H1 (cell line): ENCODE measurements at regions not wholly inside any gene's neighbourhood (a gene's known extent, or its start where the extent isn't known, plus 50 kb on each side); places are given as distances from the start of the nearest gene placed in this dataset.

ENCODE experiments used
- CTCF ChIA-PET: fragments of 300-600 bp; sonication (Branson Sonifier 250); formaldehyde crosslinking; loops from one replicate; lab custom pipeline; 2021; ENCODE audit not compliant: partially characterized antibody; lab: Charles Lee
- POLR2A ChIA-PET: fragments of 300-600 bp; sonication (Branson Sonifier 250); formaldehyde crosslinking; loops from one replicate; lab custom pipeline; 2021; ENCODE audit warnings: inconsistent platforms; ENCODE audit not compliant: partially characterized antibody; lab: Charles Lee
- DNase-seq, 2 experiments: peaks; one replicate each; pipeline versions ENCODE4 v3.0.0 to v3.0.0-alpha.2; 2010 to 2022; ENCODE audit warnings: low spot score in 2 of 2, low read depth in 1 of 2, mixed read lengths in 1 of 2
- FAIRE-seq: peaks from 2 replicates; lab custom pipeline; 2011; peaks lifted over from hg19 to GRCh38; lab: Jason Lieb, UNC
- H2AFZ ChIP-seq: 2 replicates; pipeline ENCODE4 v1.8.1; 2012; ENCODE audit warnings: low read length, inconsistent platforms
- H2AK5ac ChIP-seq: 2 replicates; pipeline ENCODE4 v1.6.1; 2013; ENCODE audit warnings: low read depth, low read length
- H2BK120ac ChIP-seq: replicated peaks from 2 replicates; pipeline ENCODE3; 2013; ENCODE audit warnings: low read depth, low read length, inconsistent platforms
- H2BK12ac ChIP-seq: 2 replicates; pipeline ENCODE4 v1.6.1; 2013; ENCODE audit warnings: low read depth, low read length
- H2BK15ac ChIP-seq: 2 replicates; pipeline ENCODE4 v1.6.1; 2013; ENCODE audit warnings: low read length
- H2BK20ac ChIP-seq: 2 replicates; pipeline ENCODE4 v1.6.1; 2013; ENCODE audit warnings: low read length
- H2BK5ac ChIP-seq: 2 replicates; pipeline ENCODE4 v1.6.1; 2013; ENCODE audit warnings: low read depth, low read length
- H3K14ac ChIP-seq: 2 replicates; pipeline ENCODE4 v1.6.1; 2013; ENCODE audit warnings: inconsistent platforms; ENCODE audit not compliant: insufficient read length
- H3K18ac ChIP-seq: 2 replicates; pipeline ENCODE4 v1.6.1; 2013; ENCODE audit warnings: low read length; ENCODE audit errors: extremely low read depth
- H3K23ac ChIP-seq: 2 replicates; pipeline ENCODE4 v1.6.1; 2013; ENCODE audit warnings: inconsistent platforms; ENCODE audit not compliant: insufficient read length
- H3K23me2 ChIP-seq: 2 replicates; pipeline ENCODE4 v1.6.1; 2013; ENCODE audit warnings: low read depth, low read length
- H3K27ac ChIP-seq: 2 replicates; pipeline ENCODE4 v1.6.1; 2011; ENCODE audit warnings: low read depth, low read length, inconsistent platforms
- H3K27me3 ChIP-seq, 4 experiments: replicated peaks in 1 of 4; 1 replicate in 1 of 4; 2 replicates in 3 of 4; pipeline versions ENCODE4 v1.6.1 to v1.8.1; 2011 to 2013; ENCODE audit warnings: low read length in 3 of 4, mild to moderate bottlenecking in 3 of 4, inconsistent platforms in 2 of 4, mixed read lengths in 2 of 4, moderate library complexity in 1 of 4; ENCODE audit not compliant: control insufficient read depth in 3 of 4, insufficient read depth in 3 of 4; ENCODE audit errors: extremely low read depth in 1 of 4
- H3K36me3 ChIP-seq, 4 experiments: 2 replicates each; pipeline versions ENCODE4 v1.6.1 to v1.8.1; 2011 to 2013; ENCODE audit warnings: mild to moderate bottlenecking in 4 of 4, low read length in 3 of 4, moderate library complexity in 2 of 4, control low read depth in 1 of 4, inconsistent platforms in 1 of 4; ENCODE audit not compliant: insufficient read depth in 4 of 4, control insufficient read depth in 2 of 4
- H3K4ac ChIP-seq: replicated peaks from 2 replicates; pipeline ENCODE3; 2013; ENCODE audit warnings: low read length, low read depth, mixed read lengths, inconsistent platforms; ENCODE audit not compliant: insufficient read length
- H3K4me1 ChIP-seq, 4 experiments: replicated peaks in 1 of 4; 1 replicate in 1 of 4; 2 replicates in 3 of 4; pipeline versions ENCODE4 v1.6.1 to v1.8.1; 2011 to 2013; ENCODE audit warnings: low read length in 3 of 4, inconsistent platforms in 2 of 4, mixed read lengths in 1 of 4; ENCODE audit not compliant: insufficient read depth in 4 of 4, control insufficient read depth in 3 of 4
- H3K4me2 ChIP-seq, 2 experiments: 2 replicates each; pipeline versions ENCODE4 v1.6.1 to v1.8.1; 2011 to 2013; ENCODE audit warnings: low read depth in 2 of 2, low read length in 2 of 2, control low read depth in 1 of 2, inconsistent platforms in 1 of 2, mild to moderate bottlenecking in 1 of 2; ENCODE audit not compliant: insufficient read depth in 1 of 2
- H3K4me3 ChIP-seq, 4 experiments: fragments of 200-600, 300-600 bp in 1 of 4; sonication (generic), shearing (Covaris generic), sonication (Bioruptor Twin) in 1 of 4; 2 replicates each; pipeline versions ENCODE4 v1.5.1 to v1.8.1; 2011 to 2016; ENCODE audit warnings: low read length in 4 of 4, low read depth in 3 of 4, control low read depth in 2 of 4, inconsistent platforms in 2 of 4, mild to moderate bottlenecking in 2 of 4, mixed read lengths in 1 of 4, moderate library complexity in 1 of 4; ENCODE audit not compliant: insufficient read depth in 2 of 4; ENCODE audit errors: extremely low read depth in 1 of 4
- H3K56ac ChIP-seq: replicated peaks from 2 replicates; pipeline ENCODE3; 2013; ENCODE audit warnings: low read depth, mild to moderate bottlenecking, mixed read lengths, low read length, inconsistent platforms; ENCODE audit not compliant: insufficient read length
- H3K79me1 ChIP-seq: 2 replicates; pipeline ENCODE4 v1.6.1; 2013; ENCODE audit warnings: low read depth, low read length, control low read depth
- H3K79me2 ChIP-seq, 2 experiments: 2 replicates each; pipeline versions ENCODE4 v1.6.1 to v1.8.1; 2012 to 2013; ENCODE audit warnings: low read length in 2 of 2, mild to moderate bottlenecking in 2 of 2, inconsistent platforms in 1 of 2; ENCODE audit not compliant: insufficient read depth in 2 of 2, control insufficient read depth in 1 of 2
- H3K9ac ChIP-seq, 4 experiments: replicated peaks in 1 of 4; 1 replicate in 1 of 4; 2 replicates in 3 of 4; pipeline versions ENCODE4 v1.6.1 to v1.8.1; 2011 to 2013; ENCODE audit warnings: low read depth in 3 of 4, low read length in 3 of 4, control low read depth in 2 of 4, mild to moderate bottlenecking in 2 of 4, moderate library complexity in 2 of 4, inconsistent platforms in 1 of 4; ENCODE audit errors: extremely low read depth in 1 of 4
- H3K9me3 ChIP-seq, 2 experiments: 2 replicates each; pipeline versions ENCODE4 v1.6.1 to v1.8.1; 2012 to 2013; ENCODE audit warnings: mild to moderate bottlenecking in 2 of 2, moderate library complexity in 2 of 2, control low read depth in 1 of 2, inconsistent platforms in 1 of 2, low read depth in 1 of 2, low read length in 1 of 2, mixed read lengths in 1 of 2; ENCODE audit not compliant: insufficient read depth in 2 of 2
- H4K20me1 ChIP-seq, 2 experiments: replicated peaks in 1 of 2; 2 replicates each; pipeline versions ENCODE3 to v1.8.1; 2011 to 2013; ENCODE audit warnings: inconsistent platforms in 2 of 2, low read length in 2 of 2, mild to moderate bottlenecking in 1 of 2; ENCODE audit not compliant: insufficient read depth in 2 of 2, control insufficient read depth in 1 of 2
- H4K5ac ChIP-seq: 2 replicates; pipeline ENCODE4 v1.6.1; 2013; ENCODE audit warnings: low read length, low read depth, mixed read lengths, inconsistent platforms; ENCODE audit not compliant: insufficient read length
- H4K8ac ChIP-seq: 2 replicates; pipeline ENCODE4 v1.8.0; 2013; ENCODE audit warnings: mild to moderate bottlenecking, moderate library complexity, low read length, inconsistent platforms; ENCODE audit not compliant: insufficient read depth; ENCODE audit errors: extremely low read depth
- H4K91ac ChIP-seq: replicated peaks from 2 replicates; pipeline ENCODE3; 2013; ENCODE audit warnings: low read length, mixed read lengths, inconsistent platforms; ENCODE audit not compliant: insufficient read length
- CBX8 ChIP-seq: fragments of 300-800, 300-1000 bp; sonication (generic); IDR thresholded peaks from 2 replicates; pipeline ENCODE4 v1.7.1; 2016; ENCODE audit warnings: low read depth, low read length, borderline replicate concordance
- CHD1 ChIP-seq: IDR thresholded peaks from 2 replicates; pipeline ENCODE4 v1.6.1; 2012; ENCODE audit warnings: low read depth, low read length, improper control_type of control experiment
- EGR1 ChIP-seq: IDR thresholded peaks from 2 replicates; pipeline ENCODE4 v1.6.1; 2011; ENCODE audit warnings: low read depth, low read length, borderline replicate concordance
- FOSL1 ChIP-seq: IDR thresholded peaks from 2 replicates; pipeline ENCODE4 v1.6.1; 2011; ENCODE audit warnings: mild to moderate bottlenecking, low read depth, low read length, moderate library complexity; ENCODE audit not compliant: insufficient read depth
- JUN ChIP-seq: IDR thresholded peaks from 2 replicates; pipeline ENCODE4 v1.6.1; 2011; ENCODE audit warnings: low read depth, mild to moderate bottlenecking, improper control_type of control experiment, low read length
- MAX ChIP-seq: IDR thresholded peaks from 2 replicates; pipeline ENCODE4 v1.6.1; 2012; ENCODE audit warnings: inconsistent platforms
- PHF8 ChIP-seq: fragments of 200-600 bp; sonication (generic); conservative IDR thresholded peaks from 2 replicates; pipeline ENCODE4 v1.7.1; 2012; ENCODE audit warnings: low read depth, mild to moderate bottlenecking, inconsistent platforms, low read length, moderate library complexity
- SIRT6 ChIP-seq: IDR thresholded peaks from one replicate; pipeline ENCODE4 v1.7.1; 2012; ENCODE audit warnings: low read length, inconsistent platforms
- SP1 ChIP-seq: IDR thresholded peaks from 2 replicates; pipeline ENCODE4 v1.6.1; 2011; ENCODE audit warnings: low read depth, low read length
- SP4 ChIP-seq: IDR thresholded peaks from 2 replicates; pipeline ENCODE4 v1.6.1; 2012; ENCODE audit warnings: low read length, inconsistent platforms
- TBP ChIP-seq: IDR thresholded peaks from 2 replicates; pipeline ENCODE4 v1.6.1; 2011; ENCODE audit warnings: low read depth, low read length, improper control_type of control experiment
- WGBS, 2 experiments: shearing (Covaris generic) in 1 of 2; methylation state at CpG; one replicate each; pipeline versions ENCODE4 v1.1.6 to v1.1.7; 2013 to 2015; ENCODE audit warnings: low lambda C conversion rate in 2 of 2, mixed read lengths in 2 of 2, inconsistent platforms in 1 of 2, low coverage in 1 of 2, missing lambda C conversion rate in 1 of 2; ENCODE audit not compliant: insufficient replicate concordance in 2 of 2, insufficient coverage in 1 of 2, insufficient read length in 1 of 2; ENCODE audit errors: extremely low coverage in 1 of 2, missing lambda C conversion rate in 1 of 2; 5-methylcytosine and 5-hydroxymethylcytosine counted together

- H3K27ac ChIP-seq = no peak overlapping the region
- H3K4me2 ChIP-seq = no peak overlapping the region
These were observed 421.9 kb downstream of the LRFN5 start for GRCh38 chr14:42028607-42029006.

More at GRCh38 chr14:42028607-42029006, 421.9 kb downstream of the LRFN5 start:
- Histone ChIP-seq H2AFZ (no peak overlapping the region), H3K79me2 (no peaks in the 10 kb centered on the region), H3K4me3 (no peak overlapping the region), H3K27me3 (no peaks in the 10 kb centered on the region), H3K36me3 (no peaks in the 10 kb centered on the region), H2BK20ac (no peak overlapping the region), H3K4ac (no peak overlapping the region), H2BK5ac (no peak overlapping the region), H4K8ac (no peak overlapping the region), H3K18ac (no peak overlapping the region), H3K23ac (no peak overlapping the region), H4K5ac (no peak overlapping the region), H2AK5ac (no peak overlapping the region), H4K91ac (no peak overlapping the region), H3K4me1 (no peaks in the 10 kb centered on the region), H2BK12ac (no peak overlapping the region), H3K23me2 (no peaks in the 10 kb centered on the region), H2BK15ac (no peak overlapping the region), H3K79me1 (no peaks in the 10 kb centered on the region), H3K9ac (no peak overlapping the region), H4K20me1 (no peaks in the 10 kb centered on the region), H2BK120ac (no peak overlapping the region), H3K9me3 (no peaks in the 10 kb centered on the region), H3K56ac (no peak overlapping the region), H3K14ac (no peak overlapping the region)
- POLR2A ChIA-PET = no interaction called here
- no peak for DNase-seq
- FAIRE-seq = no peak
- TF ChIP-seq EGR1 (no peak), PHF8 (no peak), CHD1 (no peak), FOSL1 (no peak), TBP (no peak), CBX8 (no peak), SP4 (no peak), SP1 (no peak), MAX (no peak), SIRT6 (no peak), JUN (no peak)
- CTCF ChIA-PET = no interaction called here
- 89% methylated on average over 2 of the region's 2 CpGs; no CpG with 5 or more reads in 1 of the 2 experiments for WGBS, 2 experiments
